ENCODE measurements at regions not wholly inside any gene's neighbourhood (a gene's known extent, or its start where the extent isn't known, plus 50 kb on each side); places are given as distances from the start of the nearest gene placed in this dataset.

DNA sequence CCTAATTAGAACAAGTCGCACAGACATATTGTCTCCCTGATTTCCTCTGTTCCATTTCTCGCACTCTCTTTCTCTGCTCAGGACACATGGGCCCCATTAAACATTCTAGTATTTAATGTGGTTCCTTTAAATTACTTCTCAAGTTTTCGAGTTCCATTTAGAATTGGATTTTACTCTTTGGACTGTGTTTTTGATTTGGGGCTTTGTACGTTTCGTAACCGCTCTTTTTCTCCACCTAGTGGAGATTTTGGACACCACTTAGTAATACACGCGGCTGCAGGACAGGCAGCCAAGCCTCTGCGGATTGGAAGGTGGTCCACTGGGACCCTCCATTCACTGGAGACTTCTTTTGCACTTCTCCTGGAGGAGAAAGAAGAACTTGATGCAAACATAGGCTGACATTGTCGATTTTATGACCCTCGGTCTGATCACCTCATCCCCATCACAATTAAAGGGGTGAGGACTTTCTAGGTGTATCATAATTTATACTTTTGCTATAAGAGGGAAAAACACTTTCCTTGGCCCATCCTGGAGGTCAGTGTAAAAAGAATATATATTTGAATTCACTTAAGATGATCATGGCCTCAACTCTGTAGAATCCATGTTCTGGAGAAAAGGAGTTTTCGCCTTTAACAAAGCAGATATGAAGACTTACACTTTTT lies 85.7 kb downstream of the NOG start:
- H3K4me3 ChIP-seq (ENCODE audit: low read depth, low read length): no peak overlapping the region
- no peak for DNase-seq (ENCODE audit: low read depth)
- TF ChIP-seq, protein P1, sequence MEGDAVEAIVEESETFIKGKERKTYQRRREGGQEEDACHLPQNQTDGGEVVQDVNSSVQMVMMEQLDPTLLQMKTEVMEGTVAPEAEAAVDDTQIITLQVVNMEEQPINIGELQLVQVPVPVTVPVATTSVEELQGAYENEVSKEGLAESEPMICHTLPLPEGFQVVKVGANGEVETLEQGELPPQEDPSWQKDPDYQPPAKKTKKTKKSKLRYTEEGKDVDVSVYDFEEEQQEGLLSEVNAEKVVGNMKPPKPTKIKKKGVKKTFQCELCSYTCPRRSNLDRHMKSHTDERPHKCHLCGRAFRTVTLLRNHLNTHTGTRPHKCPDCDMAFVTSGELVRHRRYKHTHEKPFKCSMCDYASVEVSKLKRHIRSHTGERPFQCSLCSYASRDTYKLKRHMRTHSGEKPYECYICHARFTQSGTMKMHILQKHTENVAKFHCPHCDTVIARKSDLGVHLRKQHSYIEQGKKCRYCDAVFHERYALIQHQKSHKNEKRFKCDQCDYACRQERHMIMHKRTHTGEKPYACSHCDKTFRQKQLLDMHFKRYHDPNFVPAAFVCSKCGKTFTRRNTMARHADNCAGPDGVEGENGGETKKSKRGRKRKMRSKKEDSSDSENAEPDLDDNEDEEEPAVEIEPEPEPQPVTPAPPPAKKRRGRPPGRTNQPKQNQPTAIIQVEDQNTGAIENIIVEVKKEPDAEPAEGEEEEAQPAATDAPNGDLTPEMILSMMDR (IDR thresholded peaks at IDR 0.05; ENCODE audit: insufficient read depth, low read depth, low read length): peak; percentile 72
- peaks cover 28% of the 10 kb centered on the region for H3K27me3 ChIP-seq (ENCODE audit: control insufficient read depth, insufficient read depth, low read length)
- ChIA-PET POLR2A (no interaction called here), CTCF (interaction anchor here (0.7 to 2.7 kb wide), 10 partner anchors 8 to 109 kb away, joined by 3 to 15 read pairs (median 4); partner anchors contain the start of gene NOG)
- no peaks in the 10 kb centered on the region for H3K36me3 ChIP-seq (ENCODE audit: control insufficient read depth, insufficient read depth, low read length)

DNA sequence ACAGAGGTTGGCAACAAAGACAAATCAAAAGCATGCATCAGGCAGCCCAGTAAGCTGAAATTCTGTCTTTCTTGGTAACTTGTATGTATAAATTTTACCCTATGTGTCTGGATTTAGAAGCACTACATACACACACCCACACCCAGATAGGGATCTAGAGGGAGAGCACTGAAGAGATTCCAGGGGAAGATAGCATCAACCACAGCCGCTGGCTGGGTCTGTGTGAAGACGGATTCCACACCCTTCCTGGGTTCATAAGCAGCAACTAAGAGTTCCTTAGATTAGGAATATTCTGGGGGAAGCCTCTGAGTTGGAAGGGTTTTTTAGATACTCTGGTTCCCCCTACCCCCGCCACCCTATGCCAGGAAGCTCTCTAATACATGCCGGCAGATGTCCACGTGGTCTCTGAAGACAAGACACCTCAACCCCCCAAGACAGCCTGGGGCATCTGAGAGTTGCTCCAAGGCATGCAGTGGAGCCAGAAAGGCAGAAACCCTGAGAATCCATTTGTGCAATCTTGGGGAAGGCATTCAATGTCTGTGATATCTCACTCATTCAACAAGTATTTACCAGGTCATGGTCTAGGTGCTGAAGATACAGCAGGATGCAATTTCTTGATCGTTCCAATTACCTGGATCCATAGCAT lies 86.4 kb downstream of the NOG start:
- no peaks in the 10 kb centered on the region for H3K36me3 ChIP-seq (ENCODE audit: control insufficient read depth, insufficient read depth, low read length)
- no peak overlapping the region for H3K4me3 ChIP-seq (ENCODE audit: low read depth, low read length)
- TF ChIP-seq, protein P1 (IDR thresholded peaks at IDR 0.05; ENCODE audit: insufficient read depth, low read depth, low read length): no peak
- CTCF ChIA-PET: interaction anchor here (0.7 to 2.7 kb wide), 8 partner anchors 11 to 109 kb away, joined by 3 to 15 read pairs (median 4); partner anchors contain the start of gene NOG
- H3K27me3 ChIP-seq (ENCODE audit: control insufficient read depth, insufficient read depth, low read length): peaks cover 25% of the 10 kb centered on the region
- DNase-seq (ENCODE audit: low read depth): no peak
- POLR2A ChIA-PET: no interaction called here

DNA sequence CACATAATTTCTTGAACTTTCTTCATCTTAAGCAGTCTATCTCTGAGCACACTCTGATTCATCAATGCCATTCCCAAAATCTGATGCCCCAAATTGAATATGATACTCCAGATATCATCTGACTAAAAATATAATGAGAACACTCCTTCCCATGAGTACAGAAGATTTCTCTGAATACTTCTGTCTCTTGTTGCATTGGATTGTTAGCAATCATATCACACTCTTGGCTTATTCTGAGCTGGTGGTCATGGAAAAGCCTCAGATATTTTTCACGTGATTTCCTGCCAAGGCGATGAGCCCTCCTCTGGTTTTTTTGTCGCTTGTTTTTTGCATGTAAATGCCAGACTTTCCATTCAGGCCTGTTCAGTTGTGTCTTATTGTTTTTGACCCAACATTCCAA lies 87.2 kb downstream of the NOG start:
- H3K36me3 ChIP-seq (ENCODE audit: control insufficient read depth, insufficient read depth, low read length): no peaks in the 10 kb centered on the region
- TF ChIP-seq, protein P1 (IDR thresholded peaks at IDR 0.05; ENCODE audit: insufficient read depth, low read depth, low read length): no peak
- ChIA-PET POLR2A (no interaction called here), CTCF (interaction anchor here (0.8 to 2.7 kb wide), 5 partner anchors 10 to 108 kb away, joined by 3 to 15 read pairs (median 5); partner anchors contain the start of gene NOG)
- peaks cover 22% of the 10 kb centered on the region for H3K27me3 ChIP-seq (ENCODE audit: control insufficient read depth, insufficient read depth, low read length)
- H3K4me3 ChIP-seq (ENCODE audit: low read depth, low read length): no peak overlapping the region
- DNase-seq (ENCODE audit: low read depth): no peak

DNA sequence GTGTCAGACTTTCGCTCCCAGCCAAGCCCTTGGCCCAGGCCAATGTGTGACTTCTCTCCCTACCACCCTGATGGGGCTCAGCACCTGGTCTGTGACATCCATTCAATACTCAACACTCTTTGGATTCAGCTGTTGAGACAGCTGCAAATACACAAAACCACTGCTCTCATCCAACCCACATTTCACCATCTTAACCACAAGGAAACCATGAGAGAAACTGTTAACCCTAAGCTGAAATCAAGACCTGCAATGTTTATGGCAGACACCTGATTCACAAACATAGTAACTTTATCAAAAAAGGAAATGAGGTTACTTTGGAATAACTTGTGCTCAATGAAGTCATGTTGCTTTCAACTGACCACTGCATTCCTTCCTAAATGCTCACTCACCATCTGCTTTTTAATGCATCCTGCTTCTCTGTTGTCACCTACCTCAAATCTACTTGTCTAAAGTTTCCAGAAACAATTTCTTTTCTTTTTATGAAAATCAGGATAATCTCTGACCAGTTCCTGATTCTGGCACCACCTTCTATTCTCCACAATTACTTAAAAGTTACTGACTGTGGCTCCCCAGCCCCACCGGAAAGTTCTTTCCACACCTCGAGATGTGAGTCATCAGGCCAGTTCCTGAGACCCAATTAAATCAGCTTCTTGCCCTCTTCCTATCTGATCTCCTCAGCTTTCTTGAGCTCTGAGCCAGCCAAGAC lies 88.2 kb downstream of the NOG start:
- Histone ChIP-seq H3K27me3 (ENCODE audit: control insufficient read depth, insufficient read depth, low read length) (peaks cover 15% of the 10 kb centered on the region), H3K4me3 (ENCODE audit: low read depth, low read length) (no peak overlapping the region), H3K36me3 (ENCODE audit: control insufficient read depth, insufficient read depth, low read length) (no peaks in the 10 kb centered on the region)
- DNase-seq (ENCODE audit: low read depth): peak; percentile 79
- TF ChIP-seq, protein P1 (IDR thresholded peaks at IDR 0.05; ENCODE audit: insufficient read depth, low read depth, low read length): no peak
- POLR2A ChIA-PET: no interaction called here
- CTCF ChIA-PET: interaction anchor here (1.0 to 2.7 kb wide), 3 partner anchors 35 to 98 kb away, joined by 3 to 15 read pairs (median 8); no protein-coding TSS in a partner anchor

DNA sequence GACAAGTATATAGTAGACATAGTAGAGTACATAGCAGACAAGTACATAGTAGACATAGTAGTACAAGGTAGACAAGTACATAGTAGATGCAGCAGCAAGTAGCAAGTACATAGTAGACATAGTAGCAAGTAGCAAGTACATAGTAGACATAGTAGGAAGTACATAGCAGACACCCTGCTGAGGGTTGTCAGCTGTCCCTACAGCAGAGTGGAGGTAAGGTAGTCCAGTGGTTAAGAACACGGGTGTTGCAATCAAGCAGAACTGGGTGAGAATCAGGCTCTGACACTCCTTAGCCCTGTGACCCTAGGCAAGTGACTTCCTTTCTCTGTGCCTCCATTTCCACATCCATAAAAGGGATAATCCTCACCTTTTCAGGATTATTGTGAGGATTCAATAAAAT lies 94.7 kb downstream of the NOG start:
- no peak for DNase-seq (ENCODE audit: low read depth)
- no peaks in the 10 kb centered on the region for H3K27me3 ChIP-seq (ENCODE audit: control insufficient read depth, insufficient read depth, low read length)
- POLR2A ChIA-PET: no interaction called here
- no peaks in the 10 kb centered on the region for H3K36me3 ChIP-seq (ENCODE audit: control insufficient read depth, insufficient read depth, low read length)
- CTCF ChIA-PET: interaction anchor here (1.7 kb wide), 1 partner anchor 10 kb away, joined by 4 read pairs; no protein-coding TSS in a partner anchor
- TF ChIP-seq, protein P1 (IDR thresholded peaks at IDR 0.05; ENCODE audit: insufficient read depth, low read depth, low read length): no peak
- H3K4me3 ChIP-seq (ENCODE audit: low read depth, low read length): no peak overlapping the region
